Adipocyte (in vitro differentiated cells): ENCODE measurements at regions not wholly inside any gene's neighbourhood (a gene's known extent, or its start where the extent isn't known, plus 50 kb on each side); places are given as distances from the start of the nearest gene placed in this dataset.

Source experiments
- DNase-seq: peaks from one replicate; pipeline ENCODE4 v3.0.0-alpha.2; 2015; ENCODE audit warnings: low read depth
- H3K27me3 ChIP-seq: replicated peaks from 2 replicates; pipeline ENCODE4 v1.7.0; 2013; ENCODE audit warnings: mild to moderate bottlenecking, low read length, moderate library complexity; ENCODE audit not compliant: control insufficient read depth, insufficient read depth
- H3K36me3 ChIP-seq: 2 replicates; pipeline ENCODE4 v1.7.0; 2013; ENCODE audit warnings: low read length, mild to moderate bottlenecking, moderate library complexity; ENCODE audit not compliant: control insufficient read depth, insufficient read depth, severe bottlenecking
- H3K4me1 ChIP-seq: 2 replicates; pipeline ENCODE4 v1.7.0; 2013; ENCODE audit warnings: mild to moderate bottlenecking, low read length, moderate library complexity; ENCODE audit not compliant: control insufficient read depth, insufficient read depth
- H3K4me3 ChIP-seq: 2 replicates; pipeline ENCODE4 v1.7.0; 2013; ENCODE audit warnings: mild to moderate bottlenecking, low read length, moderate library complexity
- H3K9ac ChIP-seq: 2 replicates; pipeline ENCODE4 v1.7.0; 2013; ENCODE audit warnings: mild to moderate bottlenecking, low read length, moderate library complexity
- H3K9me3 ChIP-seq: 2 replicates; pipeline ENCODE4 v1.7.0; 2013; ENCODE audit warnings: mild to moderate bottlenecking, low read length, moderate library complexity; ENCODE audit not compliant: control insufficient read depth

GRCh38 chr7:25963733-25964132, 188.3 kb upstream of the NFE2L3 start:
- H3K9me3 ChIP-seq = no peaks in the 10 kb centered on the region
- no peaks in the 10 kb centered on the region for H3K36me3 ChIP-seq
- H3K4me3 ChIP-seq = no peak overlapping the region
- H3K9ac ChIP-seq = no peak overlapping the region
- no peaks in the 10 kb centered on the region for H3K4me1 ChIP-seq
- H3K27me3 ChIP-seq = peaks cover 34% of the 10 kb centered on the region
- no peak for DNase-seq

DNA sequence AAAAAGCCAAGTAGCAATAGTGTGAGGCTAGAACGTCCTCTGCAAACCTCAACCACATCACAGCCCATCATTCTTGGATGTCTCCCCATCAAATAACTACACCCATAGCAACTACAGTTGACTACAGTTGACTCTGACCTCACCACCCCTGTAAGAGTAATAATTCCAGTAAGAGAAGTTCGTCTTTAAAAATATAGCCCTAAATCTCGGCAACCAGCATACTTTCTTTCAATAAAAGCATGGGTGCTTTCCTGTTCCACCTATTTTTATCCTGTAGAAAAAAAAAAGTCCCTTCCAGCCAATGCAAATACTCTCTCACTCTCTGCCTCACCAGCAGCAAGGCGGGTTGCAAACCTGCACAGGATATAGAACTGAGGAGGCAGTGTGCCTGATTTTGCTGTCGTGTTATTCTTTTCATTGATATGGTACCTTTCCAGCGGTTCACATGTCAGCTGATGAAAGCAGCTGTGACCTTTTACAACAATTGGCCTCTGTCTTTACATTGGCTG, 187.5 kb upstream of the NFE2L3 start:
- no peak for DNase-seq
- Histone ChIP-seq H3K36me3 (no peaks in the 10 kb centered on the region), H3K4me1 (no peaks in the 10 kb centered on the region), H3K27me3 (peaks cover 34% of the 10 kb centered on the region), H3K9me3 (no peaks in the 10 kb centered on the region), H3K9ac (no peak overlapping the region), H3K4me3 (no peak overlapping the region)

GRCh38 chr7:25965405-25966123, 186.4 kb upstream of the NFE2L3 start:
- H3K27me3 ChIP-seq = peaks cover 38% of the 10 kb centered on the region
- H3K36me3 ChIP-seq = no peaks in the 10 kb centered on the region
- H3K4me3 ChIP-seq = no peak overlapping the region
- H3K4me1 ChIP-seq = no peaks in the 10 kb centered on the region
- DNase-seq = no peak
- H3K9me3 ChIP-seq = no peaks in the 10 kb centered on the region
- no peak overlapping the region for H3K9ac ChIP-seq

DNA sequence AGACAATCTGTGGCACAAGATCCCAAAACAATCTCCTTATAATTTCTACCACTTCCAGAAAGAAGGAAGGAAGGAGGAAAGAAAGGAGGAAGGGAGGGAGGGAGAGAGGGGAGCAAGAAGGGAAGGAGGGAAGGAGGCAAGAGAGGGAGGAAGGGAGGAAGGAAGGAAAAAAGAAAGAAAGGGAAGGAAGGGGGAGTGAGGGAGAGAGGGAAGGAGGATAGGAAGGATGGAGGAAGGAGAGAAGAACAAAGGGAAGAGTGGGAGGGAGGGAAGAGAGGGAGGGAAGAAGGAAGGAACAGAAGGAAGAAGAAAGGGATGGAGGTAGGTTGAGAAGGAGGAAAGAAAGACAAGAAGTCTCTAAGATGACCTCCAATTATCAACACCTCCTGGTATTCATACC, 185.5 kb upstream of the NFE2L3 start:
- H3K9ac ChIP-seq = no peak overlapping the region

DNA sequence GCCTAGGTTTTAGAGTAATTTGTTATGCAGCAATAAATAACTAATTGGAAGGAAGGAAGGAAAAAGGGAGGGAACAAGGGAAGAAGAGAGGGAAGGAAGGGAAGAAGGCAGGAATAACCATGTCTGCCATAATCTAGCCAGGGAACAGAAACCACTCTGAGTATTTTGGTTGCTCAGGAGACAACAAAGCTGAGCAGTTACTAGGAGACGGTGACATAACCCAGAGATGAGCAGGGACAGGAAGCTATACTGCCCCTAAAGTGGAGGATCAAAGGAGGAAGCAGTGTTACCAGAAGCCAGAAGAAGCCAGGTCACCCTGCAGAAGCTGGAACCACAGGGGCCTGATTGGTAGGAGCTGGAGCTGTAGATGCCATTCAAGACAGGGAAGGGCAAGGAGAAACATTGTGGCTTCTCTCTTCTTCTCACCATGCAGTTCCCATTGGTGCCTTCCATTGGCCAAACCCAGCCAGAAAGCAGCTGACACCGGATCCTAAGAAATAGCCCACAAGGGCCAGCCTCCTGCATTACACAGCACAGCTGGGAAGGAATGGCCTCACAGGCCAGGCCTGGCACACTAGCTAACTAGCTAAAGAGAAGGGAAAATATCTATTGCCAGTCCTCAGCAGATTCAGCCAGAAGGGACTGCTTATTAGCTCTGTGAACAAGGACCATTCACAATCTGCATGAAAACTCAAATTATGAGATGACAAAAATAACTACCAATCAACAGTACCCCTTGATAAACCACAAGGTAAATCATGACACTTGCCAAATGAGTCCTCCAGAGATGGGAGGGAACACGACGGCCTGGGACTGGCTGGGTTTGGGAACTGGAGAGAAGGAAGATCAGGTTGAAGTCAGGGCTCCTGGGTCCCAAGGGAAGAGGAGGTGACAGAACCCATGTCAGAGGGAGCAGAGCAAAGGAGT, 184.5 kb upstream of the NFE2L3 start:
- Histone ChIP-seq H3K27me3 (peaks cover 30% of the 10 kb centered on the region), H3K36me3 (no peaks in the 10 kb centered on the region), H3K9ac (no peak overlapping the region), H3K4me3 (no peak overlapping the region), H3K9me3 (no peaks in the 10 kb centered on the region), H3K4me1 (no peaks in the 10 kb centered on the region)
- no peak for DNase-seq

More for the DNA sequence above, 185.5 kb upstream of the NFE2L3 start:
- Histone ChIP-seq H3K4me1 (no peaks in the 10 kb centered on the region), H3K27me3 (peaks cover 41% of the 10 kb centered on the region), H3K36me3 (no peaks in the 10 kb centered on the region), H3K4me3 (no peak overlapping the region), H3K9me3 (no peaks in the 10 kb centered on the region)
- no peak for DNase-seq

- Histone ChIP-seq H3K4me3 (no peak overlapping the region), H3K9me3 (no peaks in the 10 kb centered on the region), H3K27me3 (peaks cover 26% of the 10 kb centered on the region), H3K4me1 (no peaks in the 10 kb centered on the region), H3K9ac (no peak overlapping the region), H3K36me3 (no peaks in the 10 kb centered on the region)
- DNase-seq = no peak
Measured at GRCh38 chr7:25968205-25968993, 183.6 kb upstream of the NFE2L3 start.

GRCh38 chr7:25970356-25970755, 181.6 kb upstream of the NFE2L3 start:
- Histone ChIP-seq H3K4me1 (no peaks in the 10 kb centered on the region), H3K4me3 (no peak overlapping the region)
- no peak for DNase-seq

DNA sequence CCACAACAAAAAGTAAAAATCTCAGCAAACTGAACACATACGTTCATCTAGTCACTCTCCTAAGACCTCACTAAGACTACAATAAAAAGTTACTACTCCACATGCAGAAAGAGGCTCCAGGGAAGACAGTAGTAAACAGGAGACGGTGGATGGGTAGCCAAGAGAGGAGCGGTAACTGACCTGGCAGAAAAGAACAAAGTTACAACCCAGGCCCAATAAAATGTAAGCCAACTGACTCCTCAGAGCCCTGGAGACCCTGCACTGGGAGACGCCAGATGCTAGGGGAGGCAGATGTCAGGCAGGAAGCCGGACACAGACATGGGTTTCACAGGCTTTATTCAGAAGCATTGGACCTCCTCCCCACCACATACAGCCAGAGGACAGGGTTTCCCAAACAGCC, 181.1 kb upstream of the NFE2L3 start:
- H3K36me3 ChIP-seq = no peaks in the 10 kb centered on the region
- DNase-seq = no peak
- H3K9ac ChIP-seq = no peak overlapping the region
- no peaks in the 10 kb centered on the region for H3K9me3 ChIP-seq
- no peak overlapping the region for H3K4me3 ChIP-seq
- H3K4me1 ChIP-seq = no peaks in the 10 kb centered on the region
- peaks cover 19% of the 10 kb centered on the region for H3K27me3 ChIP-seq

More at GRCh38 chr7:25970356-25970755, 181.6 kb upstream of the NFE2L3 start:
- Histone ChIP-seq H3K36me3 (no peaks in the 10 kb centered on the region), H3K27me3 (peaks cover 19% of the 10 kb centered on the region), H3K9ac (no peak overlapping the region), H3K9me3 (no peaks in the 10 kb centered on the region)

- no peaks in the 10 kb centered on the region for H3K4me1 ChIP-seq
- no peaks in the 10 kb centered on the region for H3K27me3 ChIP-seq
- H3K4me3 ChIP-seq = no peak overlapping the region
- H3K9me3 ChIP-seq = peaks cover 10% of the 10 kb centered on the region
- H3K36me3 ChIP-seq = no peaks in the 10 kb centered on the region
- no peak for DNase-seq
- no peak overlapping the region for H3K9ac ChIP-seq
Measured at GRCh38 chr7:25976630-25977029, 175.4 kb upstream of the NFE2L3 start.

DNA sequence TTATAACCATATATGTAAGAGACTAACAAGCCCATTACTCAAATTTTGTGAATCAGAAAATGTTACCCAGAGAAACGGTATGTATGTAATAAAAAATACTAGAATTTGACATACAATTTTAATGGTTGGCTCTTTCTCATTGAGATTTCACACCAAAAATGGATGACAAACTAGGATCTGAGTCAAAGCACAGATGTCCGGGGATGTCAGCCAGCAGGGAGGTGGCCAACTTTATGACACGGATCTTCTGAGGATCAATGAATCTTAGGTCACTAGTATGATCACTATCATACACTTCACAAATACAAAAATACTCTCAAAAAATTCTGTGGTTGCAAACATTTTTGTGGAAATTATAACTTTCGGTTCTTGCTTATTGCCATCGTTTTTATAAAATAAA, 173.5 kb upstream of the NFE2L3 start:
- Histone ChIP-seq H3K9ac (no peak overlapping the region), H3K4me3 (no peak overlapping the region), H3K36me3 (no peaks in the 10 kb centered on the region), H3K27me3 (no peaks in the 10 kb centered on the region), H3K9me3 (peaks cover 14% of the 10 kb centered on the region), H3K4me1 (no peaks in the 10 kb centered on the region)
- no peak for DNase-seq

- no peaks in the 10 kb centered on the region for H3K4me1 ChIP-seq
- H3K36me3 ChIP-seq = no peaks in the 10 kb centered on the region
- no peaks in the 10 kb centered on the region for H3K27me3 ChIP-seq
- no peak overlapping the region for H3K4me3 ChIP-seq
- peaks cover 14% of the 10 kb centered on the region for H3K9me3 ChIP-seq
- DNase-seq = no peak
- H3K9ac ChIP-seq = no peak overlapping the region
Measured at GRCh38 chr7:25979605-25980004, 172.4 kb upstream of the NFE2L3 start.
